PC-9 (cell line): ENCODE measurements at regions not wholly inside any gene's neighbourhood (a gene's known extent, or its start where the extent isn't known, plus 50 kb on each side); places are given as distances from the start of the nearest gene placed in this dataset.
A peak's percentile ranks its signal among the peaks of the same experiment; 100 is the strongest.

Source experiments
- BruUV-seq: library from RNA; stranded (reverse); fragments of 400-500 nt; replicated peaks from 2 replicates; lab custom pipeline; 2021; lab: Mats Ljungman, UMichigan
- CTCF ChIA-PET: fragments of 300-600 bp; sonication (Branson Sonifier 250); formaldehyde crosslinking; loops from one replicate; lab custom pipeline; 2022; ENCODE audit warnings: antibody characterized with exemption; lab: Charles Lee
- POLR2A ChIA-PET: fragments of 300-600 bp; sonication (Branson Sonifier 250); formaldehyde crosslinking; loops from one replicate; lab custom pipeline; 2022; ENCODE audit warnings: antibody characterized with exemption; ENCODE audit not compliant: unreplicated experiment; lab: Charles Lee
- DNase-seq, 2 experiments: peaks; one replicate each; pipeline versions ENCODE4 v3.0.0 to v3.0.0-alpha.2; 2015 to 2022; ENCODE audit warnings: mixed read lengths in 1 of 2
- H2AFZ ChIP-seq: fragments of 200-600 bp; sonication (generic); 2 replicates; pipeline ENCODE4 v1.8.1; 2017; ENCODE audit warnings: antibody characterized with exemption
- H3F3A ChIP-seq: fragments of 200-600 bp; sonication (generic); 2 replicates; pipeline ENCODE4 v1.8.1; 2017; ENCODE audit warnings: antibody characterized with exemption, mild to moderate bottlenecking, low read depth; ENCODE audit not compliant: insufficient read depth
- H3K27ac ChIP-seq: fragments of 200-600 bp; sonication (generic); 2 replicates; pipeline ENCODE4 v1.6.1; 2016; ENCODE audit warnings: mixed run types
- H3K27me3 ChIP-seq: fragments of 200-600 bp; sonication (generic); 2 replicates; pipeline ENCODE4 v1.6.1; 2016; ENCODE audit warnings: low read depth, mixed run types; ENCODE audit not compliant: insufficient read depth
- H3K36me3 ChIP-seq: fragments of 200-600 bp; sonication (generic); 2 replicates; pipeline ENCODE4 v1.6.1; 2016; ENCODE audit warnings: low read depth, mixed run types
- H3K4me1 ChIP-seq: fragments of 200-600 bp; sonication (generic); replicated peaks from 2 replicates; pipeline ENCODE4 v1.6.1; 2016; ENCODE audit warnings: mixed run types; ENCODE audit not compliant: insufficient read depth
- H3K4me2 ChIP-seq: fragments of 200-600 bp; sonication (generic); 2 replicates; pipeline ENCODE4 v1.6.1; 2017; ENCODE audit warnings: mixed run types
- H3K4me3 ChIP-seq: fragments of 200-600 bp; sonication (generic); 2 replicates; pipeline ENCODE4 v1.6.1; 2016; ENCODE audit warnings: mixed run types
- H3K79me2 ChIP-seq: fragments of 200-600 bp; sonication (generic); 2 replicates; pipeline ENCODE4 v1.6.1; 2017; ENCODE audit warnings: low read depth, mixed run types
- H3K9me2 ChIP-seq: fragments of 200-600 bp; sonication (generic); 2 replicates; pipeline ENCODE4 v1.8.1; 2017; ENCODE audit warnings: mild to moderate bottlenecking; ENCODE audit not compliant: insufficient read depth
- H3K9me3 ChIP-seq: fragments of 200-600 bp; sonication (generic); 2 replicates; pipeline ENCODE4 v1.8.1; 2016; ENCODE audit warnings: low read depth; ENCODE audit not compliant: insufficient read depth
- H4K20me1 ChIP-seq: fragments of 200-600 bp; sonication (generic); 2 replicates; pipeline ENCODE4 v1.8.1; 2017; ENCODE audit not compliant: insufficient read depth
- EZH2 ChIP-seq: fragments of 200-600 bp; sonication (generic); IDR thresholded peaks from 2 replicates; pipeline ENCODE4 v1.8.0; 2017; ENCODE audit warnings: antibody characterized with exemption, low read depth
- intact Hi-C: fragments of 100-400 bp; cut with micrococcal nuclease; formaldehyde crosslinking; loops from one replicate; pipeline ENCODE4 v1.10.0; 2022; ENCODE audit not compliant: unreplicated experiment
- TF ChIP-seq, protein P1 (sequence below): fragments of 200-600 bp; sonication (generic); conservative IDR thresholded peaks from 2 replicates; pipeline ENCODE4 v1.6.1; 2017; ENCODE audit warnings: mixed run types, antibody characterized with exemption, mild to moderate bottlenecking, moderate library complexity

DNA sequence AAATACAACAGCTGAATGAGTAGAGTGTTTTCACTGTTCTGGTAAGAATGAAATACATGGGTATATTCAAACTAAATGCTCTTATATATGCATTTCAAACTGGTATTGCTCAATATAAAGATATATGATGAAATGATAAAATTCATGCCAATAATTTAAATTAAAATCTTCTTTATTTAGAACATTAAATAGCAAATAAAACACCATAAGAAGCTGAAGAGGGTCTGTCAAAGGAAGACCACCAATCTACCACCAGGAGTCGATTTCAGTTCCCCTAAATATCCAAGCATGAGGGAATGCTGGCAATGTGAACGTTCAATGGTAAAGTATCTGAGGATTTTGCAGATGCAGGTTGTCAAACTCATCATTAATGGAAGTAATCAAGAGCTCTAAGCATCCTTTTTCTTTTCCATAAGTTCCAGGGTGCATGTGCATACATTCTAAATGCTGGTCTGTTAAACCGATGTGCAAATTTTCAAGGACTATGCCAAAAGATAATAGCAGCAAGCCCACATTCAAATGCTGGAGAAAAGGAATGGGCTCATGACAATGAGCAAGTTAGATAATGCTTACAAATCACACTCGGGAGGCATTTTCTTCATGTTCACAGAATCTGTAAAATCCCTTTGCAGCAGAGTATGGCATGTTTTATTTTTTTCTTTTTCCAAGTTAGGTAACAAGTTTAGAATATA is 118.8 kb upstream of the MTAP start:
- no peaks in the 10 kb centered on the region for H4K20me1 ChIP-seq
- H3K4me3 ChIP-seq, result no peak overlapping the region
- ChIA-PET POLR2A (interaction anchor here (0.7 to 1.1 kb wide), 3 partner anchors 88 to 149 kb away, joined by 3 to 14 read pairs (median 5); no protein-coding TSS in a partner anchor), CTCF (interaction anchor here (0.7 kb wide), 1 partner anchor 114 kb away, joined by 7 read pairs; no protein-coding TSS in a partner anchor)
- no peaks in the 10 kb centered on the region for H3K9me2 ChIP-seq
- H3K27ac ChIP-seq, result peak overlapping the region; percentile 83
- no TSS peak for BruUV-seq
- peak overlapping the region; percentile 68 for H3K4me2 ChIP-seq
- H3K27me3 ChIP-seq, result no peaks in the 10 kb centered on the region
- H2AFZ ChIP-seq, result no peak overlapping the region
- intact Hi-C loops, result loop anchor here (5.0 kb wide), 1 partner anchor 351 kb away; no protein-coding TSS in a partner anchor
- H3F3A ChIP-seq, result peaks cover 36% of the 10 kb centered on the region
- DNase-seq, result no peak
- H3K4me1 ChIP-seq, result peaks cover 88% of the 10 kb centered on the region
- H3K9me3 ChIP-seq, result no peaks in the 10 kb centered on the region
- no peak for TF ChIP-seq EZH2
- TF ChIP-seq, protein P1, sequence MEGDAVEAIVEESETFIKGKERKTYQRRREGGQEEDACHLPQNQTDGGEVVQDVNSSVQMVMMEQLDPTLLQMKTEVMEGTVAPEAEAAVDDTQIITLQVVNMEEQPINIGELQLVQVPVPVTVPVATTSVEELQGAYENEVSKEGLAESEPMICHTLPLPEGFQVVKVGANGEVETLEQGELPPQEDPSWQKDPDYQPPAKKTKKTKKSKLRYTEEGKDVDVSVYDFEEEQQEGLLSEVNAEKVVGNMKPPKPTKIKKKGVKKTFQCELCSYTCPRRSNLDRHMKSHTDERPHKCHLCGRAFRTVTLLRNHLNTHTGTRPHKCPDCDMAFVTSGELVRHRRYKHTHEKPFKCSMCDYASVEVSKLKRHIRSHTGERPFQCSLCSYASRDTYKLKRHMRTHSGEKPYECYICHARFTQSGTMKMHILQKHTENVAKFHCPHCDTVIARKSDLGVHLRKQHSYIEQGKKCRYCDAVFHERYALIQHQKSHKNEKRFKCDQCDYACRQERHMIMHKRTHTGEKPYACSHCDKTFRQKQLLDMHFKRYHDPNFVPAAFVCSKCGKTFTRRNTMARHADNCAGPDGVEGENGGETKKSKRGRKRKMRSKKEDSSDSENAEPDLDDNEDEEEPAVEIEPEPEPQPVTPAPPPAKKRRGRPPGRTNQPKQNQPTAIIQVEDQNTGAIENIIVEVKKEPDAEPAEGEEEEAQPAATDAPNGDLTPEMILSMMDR, result no peak
- no peaks in the 10 kb centered on the region for H3K36me3 ChIP-seq
- no peaks in the 10 kb centered on the region for H3K79me2 ChIP-seq

DNA sequence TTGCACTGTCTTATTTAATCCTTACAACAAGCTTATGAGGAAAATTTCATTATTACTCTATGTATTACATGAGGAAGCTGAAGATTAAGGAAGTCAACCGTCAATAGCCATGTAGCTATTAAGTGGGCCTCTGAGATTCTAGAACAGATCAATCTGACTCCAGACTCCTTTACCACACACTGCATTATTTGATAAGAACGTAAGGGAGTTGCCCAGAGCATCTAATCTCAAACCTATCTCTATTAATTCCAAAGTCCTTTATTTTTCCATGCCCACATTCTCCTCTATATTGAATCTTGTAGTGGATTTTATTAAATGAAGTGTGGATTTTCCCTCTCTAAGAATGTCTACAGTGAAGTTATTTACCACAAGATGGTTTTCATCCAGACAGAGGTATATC is 118.2 kb upstream of the MTAP start:
- Histone ChIP-seq H3K4me2 (peak overlapping the region; percentile 68), H3F3A (peaks cover 42% of the 10 kb centered on the region), H3K27me3 (no peaks in the 10 kb centered on the region), H4K20me1 (no peaks in the 10 kb centered on the region), H2AFZ (no peak overlapping the region; the same call in 1 of the 2 replicates), H3K36me3 (no peaks in the 10 kb centered on the region), H3K9me2 (no peaks in the 10 kb centered on the region), H3K27ac (peak overlapping the region; percentile 83), H3K4me1 (peaks cover 88% of the 10 kb centered on the region), H3K4me3 (no peak overlapping the region), H3K9me3 (no peaks in the 10 kb centered on the region), H3K79me2 (no peaks in the 10 kb centered on the region)
- intact Hi-C loops, result loop anchor here (5.0 kb wide), 1 partner anchor 352 kb away; no protein-coding TSS in a partner anchor
- DNase-seq, result no peak
- ChIA-PET CTCF (interaction anchor here (0.7 kb wide), 1 partner anchor 114 kb away, joined by 7 read pairs; no protein-coding TSS in a partner anchor), POLR2A (interaction anchor here (0.7 to 1.1 kb wide), 3 partner anchors 87 to 150 kb away, joined by 3 to 14 read pairs (median 5); no protein-coding TSS in a partner anchor)
- TF ChIP-seq, protein P1, result no peak
- TF ChIP-seq EZH2, result no peak
- BruUV-seq, result no TSS peak

DNA sequence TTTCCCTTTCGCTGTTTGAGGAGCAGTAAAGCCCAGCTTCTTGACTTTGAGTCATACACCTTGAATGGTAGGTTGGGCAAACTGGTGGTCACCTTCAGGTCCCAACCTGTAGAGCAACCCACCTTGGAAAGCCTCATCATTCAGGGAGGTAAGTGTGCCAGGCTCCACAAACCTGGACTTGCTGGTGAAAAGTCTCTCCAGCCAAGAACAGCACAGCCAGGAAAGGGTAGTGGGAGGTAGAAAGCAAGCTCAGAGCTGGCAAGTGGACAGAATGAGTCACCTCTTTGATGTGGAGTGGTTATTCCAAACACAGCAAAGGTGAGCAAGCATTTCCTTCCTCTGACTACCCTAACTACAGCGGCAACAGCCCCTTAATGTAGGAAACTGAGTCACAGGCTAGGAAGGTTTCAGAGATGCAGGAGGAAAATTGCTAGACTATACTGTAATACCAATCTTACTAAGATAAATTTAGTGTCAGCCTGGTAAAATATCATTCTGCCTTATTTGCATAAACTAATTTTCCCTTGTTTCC is 117.5 kb upstream of the MTAP start:
- H3K79me2 ChIP-seq, result no peaks in the 10 kb centered on the region

More for the DNA sequence above, 117.5 kb upstream of the MTAP start:
- H3K4me2 ChIP-seq, result peak overlapping the region; percentile 68
- BruUV-seq, result no TSS peak
- H3F3A ChIP-seq, result peaks cover 42% of the 10 kb centered on the region
- H3K9me3 ChIP-seq, result no peaks in the 10 kb centered on the region
- H3K27me3 ChIP-seq, result no peaks in the 10 kb centered on the region
- no peak overlapping the region for H3K4me3 ChIP-seq
- H2AFZ ChIP-seq, result peak overlapping the region; percentile 39
- no peak for TF ChIP-seq EZH2
- TF ChIP-seq, protein P1, result no peak
- H3K4me1 ChIP-seq, result peaks cover 89% of the 10 kb centered on the region
- peak; percentile 56 to 77 for DNase-seq
- POLR2A ChIA-PET, result interaction anchor here (0.5 to 1.1 kb wide), 3 partner anchors 93 to 125 kb away, joined by 3 to 14 read pairs (median 7); no protein-coding TSS in a partner anchor
- no peaks in the 10 kb centered on the region for H3K9me2 ChIP-seq
- CTCF ChIA-PET, result no interaction called here
- no peaks in the 10 kb centered on the region for H3K36me3 ChIP-seq
- peak overlapping the region; percentile 83 for H3K27ac ChIP-seq
- H4K20me1 ChIP-seq, result no peaks in the 10 kb centered on the region
- intact Hi-C loops, result loop anchor here (1.0 to 5.0 kb wide), 4 partner anchors 95 to 353 kb away; no protein-coding TSS in a partner anchor
